ENCODE measurements at regions not wholly inside any gene's neighbourhood (a gene's known extent, or its start where the extent isn't known, plus 50 kb on each side); places are given as distances from the start of the nearest gene placed in this dataset.
A peak's percentile ranks its signal among the peaks of the same experiment; 100 is the strongest.

GRCh38 chr21:38733972-38734546, 71.7 kb upstream of the ETS2 start (continued):
- TF ChIP-seq, protein P1, sequence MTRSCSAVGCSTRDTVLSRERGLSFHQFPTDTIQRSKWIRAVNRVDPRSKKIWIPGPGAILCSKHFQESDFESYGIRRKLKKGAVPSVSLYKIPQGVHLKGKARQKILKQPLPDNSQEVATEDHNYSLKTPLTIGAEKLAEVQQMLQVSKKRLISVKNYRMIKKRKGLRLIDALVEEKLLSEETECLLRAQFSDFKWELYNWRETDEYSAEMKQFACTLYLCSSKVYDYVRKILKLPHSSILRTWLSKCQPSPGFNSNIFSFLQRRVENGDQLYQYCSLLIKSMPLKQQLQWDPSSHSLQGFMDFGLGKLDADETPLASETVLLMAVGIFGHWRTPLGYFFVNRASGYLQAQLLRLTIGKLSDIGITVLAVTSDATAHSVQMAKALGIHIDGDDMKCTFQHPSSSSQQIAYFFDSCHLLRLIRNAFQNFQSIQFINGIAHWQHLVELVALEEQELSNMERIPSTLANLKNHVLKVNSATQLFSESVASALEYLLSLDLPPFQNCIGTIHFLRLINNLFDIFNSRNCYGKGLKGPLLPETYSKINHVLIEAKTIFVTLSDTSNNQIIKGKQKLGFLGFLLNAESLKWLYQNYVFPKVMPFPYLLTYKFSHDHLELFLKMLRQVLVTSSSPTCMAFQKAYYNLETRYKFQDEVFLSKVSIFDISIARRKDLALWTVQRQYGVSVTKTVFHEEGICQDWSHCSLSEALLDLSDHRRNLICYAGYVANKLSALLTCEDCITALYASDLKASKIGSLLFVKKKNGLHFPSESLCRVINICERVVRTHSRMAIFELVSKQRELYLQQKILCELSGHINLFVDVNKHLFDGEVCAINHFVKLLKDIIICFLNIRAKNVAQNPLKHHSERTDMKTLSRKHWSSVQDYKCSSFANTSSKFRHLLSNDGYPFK (CRISPR knock-in tag; IDR thresholded peaks at IDR 0.05; ENCODE audit: borderline replicate concordance) = 0 out of 2 replicates have a peak, but pooled peaks have one; percentile 15
- TF ChIP-seq ZNF720 (CRISPR knock-in tag; IDR thresholded peaks at IDR 0.05) (no peak), IRX3 (CRISPR knock-in tag; IDR thresholded peaks at IDR 0.05; ENCODE audit: borderline replicate concordance, low read depth) (no peak), NR2F2 (IDR thresholded peaks at IDR 0.05; ENCODE audit: borderline replicate concordance, low read depth) (no peak), ZBTB7A (CRISPR knock-in tag; IDR thresholded peaks at IDR 0.05) (no peak), KLF16 (CRISPR knock-in tag; IDR thresholded peaks at IDR 0.05) (0 out of 4 replicates have a peak, but pooled peaks of 1 of the 2 experiments have one; percentile 43), ZBTB4 (CRISPR knock-in tag; IDR thresholded peaks at IDR 0.05; ENCODE audit: borderline replicate concordance) (no peak), ETV5 (CRISPR knock-in tag; IDR thresholded peaks at IDR 0.05; ENCODE audit: borderline replicate concordance) (peak; percentile 30; the same call in 1 of the 2 replicates), ZFP91 (CRISPR knock-in tag; IDR thresholded peaks at IDR 0.05; ENCODE audit: borderline replicate concordance) (0 out of 2 replicates have a peak, but pooled peaks have one; percentile 43), HNF4A (CRISPR knock-in tag; IDR thresholded peaks at IDR 0.05) (peak; percentile 36; the same call in 1 of the 2 replicates), ZNF674 (CRISPR knock-in tag; IDR thresholded peaks at IDR 0.05; ENCODE audit: low read depth) (no peak), REXO4 (CRISPR knock-in tag; IDR thresholded peaks at IDR 0.05; ENCODE audit: borderline replicate concordance) (no peak), HDAC2 (CRISPR knock-in tag; IDR thresholded peaks at IDR 0.05) (peak; percentile 68; the same call in 1 of the 2 replicates), LCORL (IDR thresholded peaks at IDR 0.05) (no peak), LCORL (CRISPR knock-in tag; IDR thresholded peaks at IDR 0.05) (0 out of 2 replicates have a peak, but pooled peaks have one; percentile 32), ZNF7 (CRISPR knock-in tag; IDR thresholded peaks at IDR 0.05) (no peak), PRMT3 (CRISPR knock-in tag; IDR thresholded peaks at IDR 0.05; ENCODE audit: borderline replicate concordance, low read depth) (no peak), MEF2D (CRISPR knock-in tag; IDR thresholded peaks at IDR 0.05) (peak; percentile 34; the same call in 1 of the 2 replicates), ZNF12 (CRISPR knock-in tag; IDR thresholded peaks at IDR 0.05) (no peak), TOE1 (CRISPR knock-in tag; IDR thresholded peaks at IDR 0.05) (no peak)
- TF ChIP-seq, protein P2, sequence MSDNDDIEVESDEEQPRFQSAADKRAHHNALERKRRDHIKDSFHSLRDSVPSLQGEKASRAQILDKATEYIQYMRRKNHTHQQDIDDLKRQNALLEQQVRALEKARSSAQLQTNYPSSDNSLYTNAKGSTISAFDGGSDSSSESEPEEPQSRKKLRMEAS (IDR thresholded peaks at IDR 0.05) = peak; percentile 82
